Upper lobe of left lung (tissue), 6 donors: ENCODE measurements at regions not wholly inside any gene's neighbourhood (a gene's known extent, or its start where the extent isn't known, plus 50 kb on each side); places are given as distances from the start of the nearest gene placed in this dataset.

Experiments
- ATAC-seq, 2 donors: fragments of 200-7000 bp; cut with Tn5 transposase; one replicate each; pipeline ENCODE4 v1.9.1; 2022; ENCODE audit warnings: mild to moderate bottlenecking in 2 of 2, moderate library complexity in 2 of 2; ENCODE audit not compliant: low FRiP score in 2 of 2
- DNase-seq, 2 donors: peaks; one replicate each; pipeline ENCODE4 v3.0.0-alpha.2; 2019 to 2020
- H3K27ac ChIP-seq, 4 donors: fragments of 200-600 bp; sonication (generic); one replicate each; pipeline ENCODE4 v1.5.1; 2016 to 2019
- H3K27me3 ChIP-seq, 4 donors: fragments of 200-600 bp; sonication (generic); one replicate each; pipeline ENCODE4 v1.5.1; 2017 to 2019
- H3K36me3 ChIP-seq, 4 donors: fragments of 200-600 bp; sonication (generic); one replicate each; pipeline ENCODE4 v1.5.1; 2016 to 2019
- H3K4me1 ChIP-seq, 4 donors: fragments of 200-600 bp; sonication (generic); one replicate each; pipeline ENCODE4 v1.5.1; 2018 to 2019
- H3K4me3 ChIP-seq, 4 donors: fragments of 200-600 bp; sonication (generic); one replicate each; pipeline ENCODE4 v1.5.1; 2017 to 2019; ENCODE audit warnings: mild to moderate bottlenecking in 2 of 4, moderate library complexity in 1 of 4
- H3K9me3 ChIP-seq, 4 donors: fragments of 200-600 bp; sonication (generic); one replicate each; pipeline ENCODE4 v1.5.1; 2018 to 2019
- CTCF ChIP-seq, 6 experiments: fragments of 450-650 bp in 4 of 6; fragments of 200-600 bp in 2 of 6; sonication (generic) in 2 of 6; IDR thresholded peaks; one replicate each; pipeline ENCODE4 v1.5.1; 2016 to 2019; ENCODE audit warnings: antibody characterized with exemption in 6 of 6
- EP300 ChIP-seq, 4 donors: sonication (generic); formaldehyde crosslinking; IDR thresholded peaks; one replicate each; pipeline ENCODE4 v1.5.1; 2017; ENCODE audit warnings: antibody characterized with exemption in 4 of 4, control low read depth in 2 of 4
- POLR2A ChIP-seq, 4 donors: fragments of 450-650 bp; IDR thresholded peaks; one replicate each; pipeline ENCODE4 v1.5.1; 2016 to 2017; ENCODE audit warnings: antibody characterized with exemption in 4 of 4, mild to moderate bottlenecking in 2 of 4
- POLR2AphosphoS5 ChIP-seq, 2 donors: sonication (generic); formaldehyde crosslinking; IDR thresholded peaks; one replicate each; pipeline ENCODE4 v1.5.1; 2017; ENCODE audit warnings: antibody characterized with exemption in 2 of 2
- WGBS, 2 donors: methylation state at CpG; one replicate each; pipeline ENCODE4 v1.1.5; 2017 to 2018; 5-methylcytosine and 5-hydroxymethylcytosine counted together
- donor health status: DM: no; HTN: no; CAD: no; lungs with moderate emphysema.
- donor health status: DM: no; HTN: yes; CAD: no; lungs with severe emphysema.

- Histone ChIP-seq H3K36me3 (no peaks in the 10 kb centered on the region), H3K27ac (no peak overlapping the region), H3K27me3 (no peaks in the 10 kb centered on the region), H3K9me3 (no peaks in the 10 kb centered on the region), H3K4me1 (no peaks in the 10 kb centered on the region), H3K4me3 (no peak overlapping the region)
- TF ChIP-seq EP300 (IDR thresholded peaks at IDR 0.05): peak in 3 of 4 donors; percentile 37 to 84 (median 44)
- peak in 1 of 2 donors; percentile 62 for TF ChIP-seq POLR2AphosphoS5 (IDR thresholded peaks at IDR 0.05)
- no peak for TF ChIP-seq POLR2A (IDR thresholded peaks at IDR 0.05)
- no peak for TF ChIP-seq CTCF (IDR thresholded peaks at IDR 0.05)
- 30 to 38% methylated on average over 8 of the region's 8 CpGs for WGBS, 2 donors
- peak in 1 of 2 donors; percentile 72 for ATAC-seq
- DNase-seq: no peak
These were observed 265.7 kb upstream of the HS6ST1 start for GRCh38 chr2:128584296-128584890.

GRCh38 chr2:128585706-128586105 is 267.0 kb upstream of the HS6ST1 start:
- no peak overlapping the region for H3K4me3 ChIP-seq
- no peak overlapping the region for H3K27ac ChIP-seq
- no peaks in the 10 kb centered on the region for H3K9me3 ChIP-seq
- ATAC-seq (no peak), DNase-seq (no peak)
- H3K36me3 ChIP-seq: no peaks in the 10 kb centered on the region
- H3K27me3 ChIP-seq: no peaks in the 10 kb centered on the region
- 80 to 91% methylated on average over 3 of the region's 3 CpGs for WGBS, 2 donors
- TF ChIP-seq POLR2A (IDR thresholded peaks at IDR 0.05): no peak
- TF ChIP-seq POLR2AphosphoS5 (IDR thresholded peaks at IDR 0.05): no peak
- TF ChIP-seq EP300 (IDR thresholded peaks at IDR 0.05): no peak
- TF ChIP-seq CTCF (IDR thresholded peaks at IDR 0.05): no peak
- H3K4me1 ChIP-seq: no peaks in the 10 kb centered on the region

DNA sequence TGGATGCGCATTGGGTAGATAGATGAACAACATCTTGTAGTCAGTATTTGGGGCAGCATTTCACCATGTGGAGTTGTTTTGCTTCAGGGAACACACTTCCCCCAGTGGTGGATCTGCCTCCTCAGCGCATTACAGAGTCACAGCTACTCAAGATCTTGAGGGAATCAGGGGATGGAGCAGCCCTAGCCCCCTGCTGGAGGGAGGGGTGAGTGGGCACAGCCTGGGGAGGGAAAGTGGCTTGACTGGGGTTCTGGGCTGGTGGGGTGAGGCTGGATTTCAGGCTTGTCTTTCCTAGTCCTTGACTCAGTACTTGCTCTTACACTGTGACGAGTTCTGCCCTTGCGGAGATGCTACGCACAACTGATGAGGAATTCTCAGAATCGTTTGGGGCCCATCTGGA is 271.0 kb upstream of the HS6ST1 start:
- H3K36me3 ChIP-seq: no peaks in the 10 kb centered on the region
- H3K9me3 ChIP-seq: no peaks in the 10 kb centered on the region
- no peak for ATAC-seq
- H3K4me3 ChIP-seq: no peak overlapping the region
- no peak for TF ChIP-seq CTCF (IDR thresholded peaks at IDR 0.05)
- no peak for TF ChIP-seq EP300 (IDR thresholded peaks at IDR 0.05)
- no peak for TF ChIP-seq POLR2AphosphoS5 (IDR thresholded peaks at IDR 0.05)
- no peak for TF ChIP-seq POLR2A (IDR thresholded peaks at IDR 0.05)
- H3K4me1 ChIP-seq: no peaks in the 10 kb centered on the region
- H3K27me3 ChIP-seq: no peaks in the 10 kb centered on the region
- no peak for DNase-seq
- no peak overlapping the region for H3K27ac ChIP-seq
- WGBS, 2 donors: 91 to 95% methylated on average over 6 of the region's 6 CpGs

- Histone ChIP-seq H3K36me3 (no peaks in the 10 kb centered on the region), H3K27ac (no peak overlapping the region), H3K9me3 (no peaks in the 10 kb centered on the region), H3K4me1 (no peaks in the 10 kb centered on the region), H3K27me3 (no peaks in the 10 kb centered on the region), H3K4me3 (no peak overlapping the region)
- WGBS, 2 donors: 84 to 89% methylated on average over 12 of the region's 12 CpGs
- ATAC-seq (no peak), DNase-seq (no peak)
- TF ChIP-seq POLR2A (IDR thresholded peaks at IDR 0.05) (no peak), POLR2AphosphoS5 (IDR thresholded peaks at IDR 0.05) (no peak), CTCF (IDR thresholded peaks at IDR 0.05) (no peak), EP300 (IDR thresholded peaks at IDR 0.05) (no peak)
These were observed 271.8 kb upstream of the HS6ST1 start for GRCh38 chr2:128590309-128591021.
